ENCODE measurements at regions not wholly inside any gene's neighbourhood (a gene's known extent, or its start where the extent isn't known, plus 50 kb on each side); places are given as distances from the start of the nearest gene placed in this dataset.
A peak's percentile ranks its signal among the peaks of the same experiment; 100 is the strongest.

GRCh38 chr2:186903216-186903615, 54.2 kb upstream of the ZSWIM2 start:
- H3K9me3 ChIP-seq = no peaks in the 10 kb centered on the region
- no peak for DNase-seq
- no peak for ATAC-seq (ENCODE audit: low FRiP score in 2 of 2)
- H3K4me1 ChIP-seq = no peaks in the 10 kb centered on the region
- TF ChIP-seq CTCF (IDR thresholded peaks at IDR 0.05) (peak in 2 of 6 experiments; percentile 20 to 22), POLR2AphosphoS5 (IDR thresholded peaks at IDR 0.05) (no peak)
- 62 to 74% methylated on average over 2 of the region's 2 CpGs for WGBS, 2 donors
- no peaks in the 10 kb centered on the region for H3K27me3 ChIP-seq
- H3K27ac ChIP-seq = no peak overlapping the region
- no peak overlapping the region for H3K4me3 ChIP-seq
- H3K36me3 ChIP-seq = no peaks in the 10 kb centered on the region

Small RNAs in the stretch of these regions (small RNA-seq; reads per million reads assigned to genes)
- gene RN7SKP42 (0 reads per million in 4 donors), gene RNU6-989P (0 reads per million in 4 donors)

Data from upper lobe of left lung (tissue), 6 donors.